SU-DHL-6 (cell line): ENCODE measurements at regions not wholly inside any gene's neighbourhood (a gene's known extent, or its start where the extent isn't known, plus 50 kb on each side); places are given as distances from the start of the nearest gene placed in this dataset.

Experiments
- EZH2phosphoT487 ChIP-seq: fragments of 200-600 bp; sonication (generic), shearing (Covaris generic); conservative IDR thresholded peaks from 2 replicates; pipeline ENCODE4 v1.6.1; 2018; ENCODE audit warnings: mild to moderate bottlenecking, antibody characterized with exemption, low read length, moderate library complexity, mixed read lengths
- TF ChIP-seq, protein P1 (sequence below): fragments of 200-600 bp; sonication (generic); IDR thresholded peaks from one replicate; pipeline ENCODE4 v1.5.1; 2017; ENCODE audit warnings: antibody characterized with exemption, mild to moderate bottlenecking, low read length, moderate library complexity; ENCODE audit not compliant: insufficient read depth, poor library complexity, severe bottlenecking

DNA sequence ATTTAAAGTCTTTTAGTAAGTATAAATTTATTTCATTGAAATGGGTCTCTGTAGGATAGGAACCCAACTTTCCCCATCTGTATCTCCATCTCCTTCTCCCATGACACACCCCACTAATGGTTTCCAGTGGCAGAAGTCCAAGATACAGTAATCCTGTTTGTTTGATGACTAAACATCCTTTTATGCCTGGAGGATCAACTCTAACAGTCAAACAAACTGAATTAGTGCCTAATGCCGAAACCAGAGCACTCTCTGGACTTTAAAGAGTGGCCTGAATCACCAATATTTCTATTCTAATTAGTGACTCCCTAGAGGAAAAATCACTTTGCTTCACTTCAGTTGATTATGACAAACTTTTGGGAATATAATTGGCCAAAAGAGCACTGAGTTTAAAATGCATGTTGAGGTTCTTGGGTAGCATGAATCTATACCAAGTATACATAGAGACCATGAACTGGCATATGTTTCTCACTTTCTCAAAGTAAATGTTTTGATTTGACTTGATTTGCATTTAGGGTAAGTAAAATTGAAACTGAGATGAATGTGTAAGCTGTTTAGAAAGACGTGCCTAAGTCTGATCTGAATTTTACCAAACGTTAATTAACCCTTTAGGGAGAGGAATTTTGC, 776.4 kb upstream of the NRSN1 start:
- TF ChIP-seq, protein P1, sequence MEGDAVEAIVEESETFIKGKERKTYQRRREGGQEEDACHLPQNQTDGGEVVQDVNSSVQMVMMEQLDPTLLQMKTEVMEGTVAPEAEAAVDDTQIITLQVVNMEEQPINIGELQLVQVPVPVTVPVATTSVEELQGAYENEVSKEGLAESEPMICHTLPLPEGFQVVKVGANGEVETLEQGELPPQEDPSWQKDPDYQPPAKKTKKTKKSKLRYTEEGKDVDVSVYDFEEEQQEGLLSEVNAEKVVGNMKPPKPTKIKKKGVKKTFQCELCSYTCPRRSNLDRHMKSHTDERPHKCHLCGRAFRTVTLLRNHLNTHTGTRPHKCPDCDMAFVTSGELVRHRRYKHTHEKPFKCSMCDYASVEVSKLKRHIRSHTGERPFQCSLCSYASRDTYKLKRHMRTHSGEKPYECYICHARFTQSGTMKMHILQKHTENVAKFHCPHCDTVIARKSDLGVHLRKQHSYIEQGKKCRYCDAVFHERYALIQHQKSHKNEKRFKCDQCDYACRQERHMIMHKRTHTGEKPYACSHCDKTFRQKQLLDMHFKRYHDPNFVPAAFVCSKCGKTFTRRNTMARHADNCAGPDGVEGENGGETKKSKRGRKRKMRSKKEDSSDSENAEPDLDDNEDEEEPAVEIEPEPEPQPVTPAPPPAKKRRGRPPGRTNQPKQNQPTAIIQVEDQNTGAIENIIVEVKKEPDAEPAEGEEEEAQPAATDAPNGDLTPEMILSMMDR, result no peak
- TF ChIP-seq EZH2phosphoT487, result no peak
